ENCODE measurements at regions not wholly inside any gene's neighbourhood (a gene's known extent, or its start where the extent isn't known, plus 50 kb on each side); places are given as distances from the start of the nearest gene placed in this dataset.
"Not testable (repeated sequence)": the region's sequence is repeated elsewhere in the genome, so short reads cannot be mapped to it uniquely, and the experiment has no call there.

GRCh38 chr16:29255957-29256356, 150.6 kb downstream of the NPIPB11 start:
- not testable (repeated sequence) for DNase-seq

DNA sequence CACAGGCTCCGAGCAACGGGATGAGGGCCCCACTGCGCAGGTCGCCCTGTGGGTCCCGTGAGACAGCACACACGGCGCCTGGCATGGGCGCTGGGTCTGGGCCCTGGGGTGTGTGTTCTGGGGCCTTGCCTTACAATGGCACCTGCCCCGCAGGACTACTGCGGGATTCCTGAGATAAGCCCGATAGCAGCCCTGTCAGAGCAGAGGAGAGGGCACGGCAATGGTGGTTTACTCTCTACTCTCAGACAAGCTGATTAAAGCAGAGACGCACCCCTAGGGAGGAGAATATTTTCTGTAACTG, 151.1 kb downstream of the NPIPB11 start:
- DNase-seq, result not testable (repeated sequence)

DNA sequence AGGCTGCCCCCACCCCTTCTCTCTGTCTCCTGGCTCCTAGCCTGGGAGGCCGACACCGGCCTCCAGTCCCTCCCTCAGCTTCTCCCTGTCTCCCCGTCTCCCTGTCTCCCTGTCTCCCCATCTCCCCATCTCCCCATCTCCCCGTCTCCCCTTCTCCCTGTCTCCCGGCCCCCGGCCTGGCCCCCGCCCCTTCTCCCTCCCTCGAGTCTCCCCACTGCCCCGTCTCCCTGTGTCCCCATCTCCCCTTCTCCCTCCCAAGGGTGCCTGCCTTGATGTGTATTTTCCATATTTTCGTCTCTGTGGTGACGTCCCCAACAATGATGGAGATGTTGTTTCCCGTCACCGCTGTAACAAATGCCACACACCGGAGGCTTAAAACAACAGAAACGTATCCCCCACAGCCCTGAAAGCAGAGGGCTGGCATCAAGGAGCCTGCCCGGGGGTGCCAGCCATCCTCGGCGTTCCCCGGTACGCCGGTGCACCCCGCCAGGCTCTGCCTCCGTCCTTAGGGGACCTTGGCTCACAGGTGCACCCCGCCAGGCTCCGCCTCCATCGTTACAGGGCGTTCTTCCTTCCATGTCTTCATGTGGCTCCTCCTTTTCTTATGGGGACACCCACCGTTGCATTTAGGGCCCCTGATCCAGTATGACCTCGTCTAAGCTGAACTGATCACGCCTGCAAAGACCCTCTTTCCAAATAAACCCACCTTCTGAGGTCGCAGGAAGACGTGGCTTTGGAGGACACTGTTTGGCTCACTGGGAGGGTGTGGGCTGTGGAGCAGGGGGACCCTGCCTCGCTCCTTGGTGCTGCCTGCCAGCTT, 151.6 kb downstream of the NPIPB11 start:
- DNase-seq, result no peak

DNA sequence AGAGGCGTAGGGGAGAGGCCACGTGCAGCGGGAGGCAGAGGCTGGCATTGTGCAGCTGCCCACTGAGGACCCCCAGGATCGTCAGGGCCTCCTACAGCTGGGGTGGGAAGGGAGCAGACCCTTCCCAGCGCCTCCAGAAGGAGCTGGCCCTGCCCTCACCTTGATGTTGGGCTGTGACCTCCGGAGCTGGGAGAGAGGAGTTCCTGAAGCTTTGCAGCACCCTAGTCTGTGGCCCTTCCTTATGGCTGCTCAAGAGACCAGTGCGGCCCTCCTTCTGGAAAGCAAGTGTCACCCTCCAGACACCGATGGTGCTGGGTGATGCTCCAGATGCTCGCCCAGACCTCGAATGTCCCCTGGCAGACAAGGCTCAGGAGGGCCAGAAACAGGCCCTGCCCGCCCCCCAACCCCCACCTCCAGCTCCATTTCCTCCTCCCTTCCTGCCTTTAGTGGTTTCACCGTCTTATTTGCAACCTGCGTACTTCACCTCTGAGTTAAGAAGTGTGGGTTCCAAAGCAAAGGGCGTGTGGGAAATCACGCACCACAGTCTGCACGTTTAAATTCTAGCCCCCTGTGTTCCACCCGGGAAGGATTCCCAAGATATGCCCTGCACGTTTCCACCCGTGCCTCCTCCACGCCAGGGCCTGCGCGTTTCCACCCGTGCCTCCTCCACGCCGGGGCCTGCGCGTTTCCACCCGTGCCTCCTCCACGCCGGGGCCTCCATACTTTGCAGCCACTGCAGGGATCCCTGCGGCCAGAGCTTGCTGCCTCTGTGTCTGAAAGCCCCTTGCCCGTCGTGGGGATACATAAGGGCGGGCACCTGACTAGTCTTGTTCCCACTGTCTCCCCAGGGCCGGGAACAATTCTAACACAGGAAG, 152.6 kb downstream of the NPIPB11 start:
- DNase-seq, result not testable (repeated sequence)

DNA sequence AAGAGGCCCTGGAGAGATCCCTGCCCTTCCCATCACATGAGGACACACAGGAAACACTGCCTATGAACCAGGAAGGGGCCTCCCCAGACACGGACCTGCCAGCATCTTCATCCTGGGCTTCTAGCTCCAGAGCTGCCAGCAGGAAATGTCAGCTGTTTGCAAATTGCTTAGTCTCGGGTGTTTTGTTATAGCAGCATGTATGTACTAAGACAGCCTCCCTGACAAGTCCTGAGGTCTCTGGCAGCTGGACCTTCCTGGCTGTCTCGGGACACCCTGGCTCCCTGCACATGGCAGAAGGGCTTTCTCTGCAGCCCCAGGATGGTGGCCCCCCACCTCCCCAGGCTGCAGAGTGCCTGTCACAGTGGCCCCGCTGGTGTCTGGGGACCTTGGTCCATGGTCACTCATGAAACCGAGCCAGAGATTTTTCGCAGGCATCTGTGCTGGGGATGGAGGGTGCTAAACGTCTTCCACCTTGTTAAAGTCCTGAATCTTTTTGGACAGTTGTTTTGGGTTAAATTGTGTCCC, 153.4 kb downstream of the NPIPB11 start:
- DNase-seq, result not testable (repeated sequence)

DNA sequence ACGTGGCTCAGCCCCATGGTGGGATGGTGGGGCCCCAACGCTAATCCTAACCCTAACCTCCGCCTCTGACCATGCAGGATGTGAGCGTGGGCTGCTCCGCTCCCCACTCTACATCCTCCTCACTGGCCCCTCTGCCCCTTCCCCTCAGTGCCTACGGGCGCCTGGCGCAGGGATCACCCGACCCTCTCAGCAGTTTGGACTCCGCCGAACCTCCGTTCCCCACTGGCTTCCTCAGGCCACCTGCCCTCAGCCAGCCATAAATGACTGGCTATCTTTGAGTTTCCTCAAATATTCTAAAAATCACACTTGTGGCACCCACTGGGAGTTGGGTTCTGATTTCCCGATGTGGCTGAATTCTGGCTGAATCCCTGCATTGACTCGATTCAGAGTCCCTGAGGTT, 154.2 kb downstream of the NPIPB11 start:
- not testable (repeated sequence) for DNase-seq

DNA sequence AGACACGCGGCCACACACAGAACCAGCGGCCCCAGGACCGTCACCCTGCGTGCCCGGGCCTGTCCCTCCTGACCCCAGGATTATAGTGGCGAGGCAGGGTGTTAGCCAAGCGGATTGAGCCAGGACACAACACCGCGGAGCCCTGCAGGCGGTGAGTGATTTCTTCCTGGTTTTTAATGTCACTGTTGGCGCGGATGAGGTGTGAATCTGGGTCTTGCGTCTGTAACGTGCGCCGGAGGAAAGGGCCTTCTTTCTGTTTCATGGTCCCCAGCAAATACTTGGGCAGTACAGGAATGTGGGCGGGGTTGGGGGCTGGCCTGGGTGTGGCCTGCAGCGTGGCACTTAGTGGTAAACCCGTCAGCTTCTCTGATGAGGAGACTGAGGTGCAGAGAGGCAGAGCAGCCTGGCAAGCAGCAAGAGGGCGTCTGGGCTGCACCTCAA, 154.9 kb downstream of the NPIPB11 start:
- not testable (repeated sequence) for DNase-seq

GRCh38 chr16:29250923-29251434, 155.5 kb downstream of the NPIPB11 start:
- DNase-seq, result not testable (repeated sequence)

DNA sequence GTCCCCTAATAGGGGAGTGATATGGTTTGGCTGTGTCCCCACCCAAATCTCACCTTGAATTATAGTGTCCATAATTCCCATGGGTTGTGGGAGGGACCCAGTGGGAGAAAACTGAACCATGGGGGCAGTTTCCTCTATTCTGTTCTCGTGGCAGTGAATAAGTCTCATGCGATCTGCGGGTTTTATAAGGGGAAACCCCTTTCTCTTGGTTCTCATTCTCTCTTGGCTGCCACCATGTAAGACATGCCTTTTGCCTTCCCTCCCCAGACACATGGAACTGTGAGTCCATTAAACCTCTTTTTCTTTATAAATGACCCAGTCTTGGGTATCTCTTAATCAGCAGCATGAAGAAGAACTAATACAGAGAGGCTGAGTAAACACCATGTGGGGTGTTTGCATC, 156.0 kb downstream of the NPIPB11 start:
- DNase-seq, result not testable (repeated sequence)

- DNase-seq, result not testable (repeated sequence)
Measured at GRCh38 chr16:29248940-29249318, 157.6 kb downstream of the NPIPB11 start.

DNA sequence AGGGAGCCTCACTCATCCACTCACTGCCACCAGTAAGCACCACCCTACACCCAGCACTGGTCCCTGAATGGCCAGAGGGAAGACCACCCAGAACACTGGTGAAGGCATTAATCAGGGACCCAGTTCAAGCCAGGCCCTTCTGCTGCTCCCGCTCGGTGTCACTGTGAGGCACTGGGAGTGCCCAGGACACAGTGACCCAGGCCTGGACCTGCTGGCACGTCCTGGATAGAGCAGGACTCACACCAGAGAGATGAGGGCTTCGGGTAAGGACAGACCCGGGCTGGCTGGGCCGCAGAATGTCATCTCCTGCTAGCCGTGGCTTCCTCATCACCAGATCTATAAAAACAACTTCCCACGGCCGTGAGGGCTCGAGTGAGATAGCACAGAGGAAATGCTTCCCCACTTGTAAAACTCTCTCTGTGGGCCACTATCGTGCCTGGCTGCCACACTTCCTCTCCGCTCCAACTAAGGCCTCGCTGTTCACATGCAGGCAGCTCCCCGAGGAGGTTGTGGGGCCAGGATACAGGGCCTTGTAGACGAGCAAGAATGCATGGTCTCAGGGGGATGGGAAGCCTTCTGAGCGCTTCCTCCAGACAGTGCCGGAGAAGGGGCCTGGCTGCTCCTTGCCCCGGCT, 158.1 kb downstream of the NPIPB11 start:
- DNase-seq, result not testable (repeated sequence)

GRCh38 chr16:29246091-29246490, 160.4 kb downstream of the NPIPB11 start:
- DNase-seq, result not testable (repeated sequence)

DNA sequence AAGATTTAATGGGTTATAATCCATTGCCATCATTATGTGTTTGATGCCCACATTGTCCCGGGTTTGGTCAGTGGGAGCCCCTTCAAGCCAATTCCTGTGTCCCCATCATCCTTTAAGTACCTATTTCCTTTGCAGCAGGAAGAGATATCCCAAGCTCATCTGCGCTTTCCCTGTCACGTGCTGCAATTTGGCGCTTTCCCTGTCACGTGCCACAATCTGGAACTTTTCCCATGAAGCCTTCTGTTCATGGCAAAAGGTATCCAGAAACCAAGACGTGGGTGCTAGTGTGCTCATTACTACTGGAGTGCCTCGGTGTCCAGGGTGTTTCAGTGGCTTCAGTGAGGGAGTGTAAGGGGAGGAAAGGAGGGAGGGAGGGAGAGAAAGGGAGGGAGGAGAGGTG, 168.5 kb downstream of the NPIPB11 start:
- DNase-seq, result no peak

GRCh38 chr16:29237495-29237894, 169.0 kb downstream of the NPIPB11 start:
- DNase-seq, result not testable (repeated sequence)

DNA sequence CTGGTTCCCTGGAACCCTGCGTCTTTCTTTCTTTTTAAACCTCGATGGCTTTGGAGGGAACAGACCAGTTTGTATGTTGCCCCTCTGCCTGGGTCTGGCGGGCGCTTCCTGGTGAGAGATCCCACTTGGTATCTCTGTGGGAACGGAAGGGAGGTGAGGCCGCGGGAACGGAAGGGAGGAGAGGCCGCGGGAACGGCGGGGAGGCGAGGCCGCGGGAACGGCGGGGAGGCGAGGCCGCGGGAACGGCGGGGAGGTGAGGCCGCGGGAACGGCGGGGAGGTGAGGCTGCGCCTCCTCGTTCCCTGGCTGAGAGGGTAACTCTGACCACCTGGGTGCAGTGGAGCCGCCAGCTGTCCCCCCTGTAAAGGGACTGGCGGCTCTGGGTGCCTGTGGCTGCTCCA, 169.5 kb downstream of the NPIPB11 start:
- not testable (repeated sequence) for DNase-seq

- DNase-seq, result not testable (repeated sequence)
Measured at GRCh38 chr16:29235836-29236370, 170.6 kb downstream of the NPIPB11 start.

GRCh38 chr16:29234536-29235275, 171.8 kb downstream of the NPIPB11 start:
- DNase-seq, result not testable (repeated sequence)

DNA sequence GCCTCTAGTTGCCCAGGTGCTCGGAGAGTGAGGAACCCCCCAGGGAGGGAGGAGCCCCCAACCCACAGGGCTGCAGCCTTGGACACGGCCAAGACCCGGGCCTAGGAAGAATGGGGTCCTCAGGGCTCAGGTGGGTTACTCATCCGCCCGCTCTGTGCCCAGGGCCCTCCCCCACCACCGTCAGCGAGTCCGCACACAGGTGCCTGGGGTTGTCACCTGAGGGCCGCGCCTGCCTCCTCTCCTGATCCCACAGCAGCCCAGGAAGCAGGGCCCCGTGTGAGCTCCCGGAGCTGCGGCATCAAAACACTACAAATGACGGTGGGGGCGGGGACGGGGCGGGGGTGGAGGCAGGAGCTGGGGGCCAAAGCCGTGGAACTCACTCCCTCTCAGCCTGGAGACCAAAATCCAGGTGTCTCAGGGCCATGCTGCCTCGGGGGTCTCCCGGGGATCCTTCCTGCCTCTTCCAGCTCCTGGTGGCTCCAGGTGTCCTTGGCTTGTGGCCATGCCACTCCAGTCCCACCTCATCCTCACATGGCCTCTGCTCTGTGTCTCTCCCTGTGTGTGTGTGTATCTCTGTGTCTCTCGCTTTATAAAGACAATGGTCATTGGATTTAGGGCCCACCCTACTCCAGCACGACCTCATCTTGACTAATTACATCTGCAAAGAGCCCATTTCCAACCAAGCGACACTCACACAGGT, 172.7 kb downstream of the NPIPB11 start:
- not testable (repeated sequence) for DNase-seq

DNA sequence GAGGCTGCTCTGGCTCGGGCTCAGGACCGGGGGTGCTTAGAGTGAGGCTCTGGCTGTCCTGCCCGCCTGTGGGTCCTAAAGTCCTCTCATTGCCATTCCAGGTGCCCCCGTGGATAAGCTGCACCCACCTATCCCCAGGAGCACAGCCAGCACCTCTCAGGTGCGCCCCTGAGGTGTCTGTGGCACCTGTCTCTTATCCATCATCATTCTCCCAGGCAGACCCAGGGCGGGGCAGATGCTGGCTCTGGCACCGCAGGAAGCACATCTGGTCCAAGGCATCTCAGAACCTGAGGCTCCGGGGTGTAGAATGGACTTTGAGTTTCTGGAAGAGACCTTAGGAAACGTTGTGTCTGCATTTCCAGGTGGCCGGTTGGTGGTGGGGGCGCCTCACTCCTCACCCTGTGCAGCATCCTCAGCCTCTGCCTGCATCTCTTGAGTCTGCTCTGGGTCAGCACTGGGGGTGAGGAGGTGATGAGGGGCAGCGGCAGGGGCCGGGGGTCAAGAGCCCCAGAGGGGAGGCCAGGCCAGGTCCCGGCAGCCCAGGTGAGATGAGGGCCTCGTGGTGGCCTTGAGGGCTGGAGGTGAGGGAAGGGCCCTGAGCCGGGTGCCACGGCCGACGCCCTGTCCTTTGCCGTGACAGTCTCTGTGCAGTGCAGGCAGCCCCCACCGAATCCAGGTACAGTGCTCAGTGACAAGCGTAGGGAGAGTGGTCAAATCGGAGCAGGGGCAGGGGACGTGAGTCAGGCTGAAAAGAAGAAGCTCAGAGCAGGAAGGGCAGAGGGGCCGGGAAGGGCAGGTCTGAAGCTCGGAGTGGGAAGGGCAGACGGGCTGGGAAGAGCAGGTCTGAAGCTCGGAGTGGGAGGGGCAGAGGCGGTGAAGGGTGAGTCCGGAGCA, 173.5 kb downstream of the NPIPB11 start:
- DNase-seq, result no peak

- DNase-seq, result not testable (repeated sequence)
Measured at GRCh38 chr16:29232160-29232705, 174.3 kb downstream of the NPIPB11 start.
